ENCODE measurements at regions not wholly inside any gene's neighbourhood (a gene's known extent, or its start where the extent isn't known, plus 50 kb on each side); places are given as distances from the start of the nearest gene placed in this dataset.

DNA sequence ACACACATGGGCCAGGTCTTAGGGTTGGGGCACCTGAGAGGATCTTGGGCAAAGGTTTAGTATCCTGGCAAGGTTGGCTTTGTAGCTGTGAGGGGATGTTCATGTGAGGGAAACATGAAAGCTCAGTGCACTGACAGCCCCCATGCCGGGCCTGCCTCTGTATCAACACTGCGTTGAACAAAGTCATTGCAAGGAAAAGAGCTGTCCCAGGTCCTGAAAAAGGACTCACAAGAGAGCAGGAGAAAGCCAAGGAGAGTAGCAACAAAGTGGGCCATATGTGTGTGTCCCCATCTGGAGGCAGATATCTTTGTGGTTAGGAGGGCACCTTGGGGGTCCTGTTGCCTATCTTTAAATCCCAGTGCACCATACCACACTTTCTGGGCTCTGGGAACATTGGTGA is 237.8 kb upstream of the THSD7B start:
- TF ChIP-seq, protein P1, sequence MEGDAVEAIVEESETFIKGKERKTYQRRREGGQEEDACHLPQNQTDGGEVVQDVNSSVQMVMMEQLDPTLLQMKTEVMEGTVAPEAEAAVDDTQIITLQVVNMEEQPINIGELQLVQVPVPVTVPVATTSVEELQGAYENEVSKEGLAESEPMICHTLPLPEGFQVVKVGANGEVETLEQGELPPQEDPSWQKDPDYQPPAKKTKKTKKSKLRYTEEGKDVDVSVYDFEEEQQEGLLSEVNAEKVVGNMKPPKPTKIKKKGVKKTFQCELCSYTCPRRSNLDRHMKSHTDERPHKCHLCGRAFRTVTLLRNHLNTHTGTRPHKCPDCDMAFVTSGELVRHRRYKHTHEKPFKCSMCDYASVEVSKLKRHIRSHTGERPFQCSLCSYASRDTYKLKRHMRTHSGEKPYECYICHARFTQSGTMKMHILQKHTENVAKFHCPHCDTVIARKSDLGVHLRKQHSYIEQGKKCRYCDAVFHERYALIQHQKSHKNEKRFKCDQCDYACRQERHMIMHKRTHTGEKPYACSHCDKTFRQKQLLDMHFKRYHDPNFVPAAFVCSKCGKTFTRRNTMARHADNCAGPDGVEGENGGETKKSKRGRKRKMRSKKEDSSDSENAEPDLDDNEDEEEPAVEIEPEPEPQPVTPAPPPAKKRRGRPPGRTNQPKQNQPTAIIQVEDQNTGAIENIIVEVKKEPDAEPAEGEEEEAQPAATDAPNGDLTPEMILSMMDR (IDR thresholded peaks at IDR 0.05): no peak
- TF ChIP-seq POLR2A (IDR thresholded peaks at IDR 0.05) (no peak), EP300 (IDR thresholded peaks at IDR 0.05) (no peak)

Measured in gastroesophageal sphincter (tissue), 3 donors.